Natural killer cell treated with Interleukin-12 subunit alpha and Interleukin-12 subunit beta and Interleukin-15 and Interleukin-18, amount 100 ng/mL, for 72 hours (primary cell): ENCODE measurements at regions not wholly inside any gene's neighbourhood (a gene's known extent, or its start where the extent isn't known, plus 50 kb on each side); places are given as distances from the start of the nearest gene placed in this dataset.

Experiments
- ATAC-seq, 2 donors: fragments of 150-1000 bp; cut with Tn5 transposase in 1 of 2; sonication (Bioruptor Pico), chemical (Tn5 transposase) in 1 of 2; 2 replicates each; pipeline ENCODE4 v1.10.0; 2021
- DNase-seq: peaks from one replicate; pipeline ENCODE4 v3.0.0; 2022; ENCODE audit warnings: low spot score
- H3K27ac Mint-ChIP-seq, 2 donors: 1 replicate in 1 of 2; 2 replicates in 1 of 2; pipeline ENCODE4 v1.8.0; 2022; ENCODE audit warnings: mixed read lengths in 2 of 2, mild to moderate bottlenecking in 1 of 2, moderate library complexity in 1 of 2
- H3K27me3 Mint-ChIP-seq, 2 donors: 1 replicate in 1 of 2; 2 replicates in 1 of 2; pipeline ENCODE4 v1.8.0; 2022; ENCODE audit warnings: mixed read lengths in 2 of 2
- H3K36me3 Mint-ChIP-seq: one replicate; pipeline ENCODE4 v1.8.0; 2022; ENCODE audit warnings: mixed read lengths
- H3K4me1 Mint-ChIP-seq, 2 donors: 1 replicate in 1 of 2; 2 replicates in 1 of 2; pipeline ENCODE4 v1.8.0; 2022; ENCODE audit warnings: low read depth in 2 of 2, mixed read lengths in 2 of 2, mild to moderate bottlenecking in 1 of 2
- H3K4me3 Mint-ChIP-seq: one replicate; pipeline ENCODE4 v1.8.0; 2022; ENCODE audit warnings: mixed read lengths
- H3K9me3 Mint-ChIP-seq: 2 replicates; pipeline ENCODE4 v1.8.0; 2022; ENCODE audit warnings: mixed read lengths

- Mint-ChIP-seq H3K4me3 (no peak overlapping the region), H3K27me3 (no peaks in the 10 kb centered on the region), H3K4me1 (no peaks in the 10 kb centered on the region), H3K36me3 (peaks cover 6% of the 10 kb centered on the region), H3K27ac (no peak overlapping the region), H3K9me3 (peaks cover 18% of the 10 kb centered on the region)
- DNase-seq (no peak), ATAC-seq (no peak)
These were observed 372.5 kb upstream of the CDH8 start for GRCh38 chr16:62408760-62409159.

DNA sequence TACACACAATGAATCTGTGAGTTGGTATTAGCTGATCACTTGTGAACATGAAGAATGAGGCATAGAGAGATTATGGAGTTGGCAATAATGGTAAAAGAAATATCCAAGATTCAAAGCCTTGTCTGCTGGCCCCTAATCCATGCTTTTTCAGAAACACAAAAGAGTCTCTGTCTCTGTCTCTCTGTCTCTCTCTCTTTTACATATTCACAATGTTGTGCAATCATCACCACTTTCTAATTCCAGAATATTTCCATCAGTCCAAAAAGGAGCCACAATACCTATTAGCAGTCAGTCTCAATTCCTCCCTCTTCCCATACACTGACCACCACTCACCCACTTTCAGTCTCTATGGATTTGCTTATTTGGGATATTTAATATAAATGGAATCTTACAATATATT lies 370.1 kb upstream of the CDH8 start:
- DNase-seq (no peak), ATAC-seq (no peak)
- H3K4me3 Mint-ChIP-seq, result no peak overlapping the region
- no peaks in the 10 kb centered on the region for H3K36me3 Mint-ChIP-seq
- no peaks in the 10 kb centered on the region for H3K27me3 Mint-ChIP-seq
- no peaks in the 10 kb centered on the region for H3K4me1 Mint-ChIP-seq
- H3K27ac Mint-ChIP-seq, result no peak overlapping the region
- peaks cover 15% of the 10 kb centered on the region for H3K9me3 Mint-ChIP-seq

- DNase-seq, result no peak
- no peaks in the 10 kb centered on the region for H3K4me1 Mint-ChIP-seq
- ATAC-seq, result no peak
- H3K4me3 Mint-ChIP-seq, result no peak overlapping the region
- no peak overlapping the region for H3K27ac Mint-ChIP-seq
- H3K36me3 Mint-ChIP-seq, result no peaks in the 10 kb centered on the region
- peaks cover 13% of the 10 kb centered on the region for H3K9me3 Mint-ChIP-seq
- no peaks in the 10 kb centered on the region for H3K27me3 Mint-ChIP-seq
These were observed 368.8 kb upstream of the CDH8 start for GRCh38 chr16:62404842-62405611.

DNA sequence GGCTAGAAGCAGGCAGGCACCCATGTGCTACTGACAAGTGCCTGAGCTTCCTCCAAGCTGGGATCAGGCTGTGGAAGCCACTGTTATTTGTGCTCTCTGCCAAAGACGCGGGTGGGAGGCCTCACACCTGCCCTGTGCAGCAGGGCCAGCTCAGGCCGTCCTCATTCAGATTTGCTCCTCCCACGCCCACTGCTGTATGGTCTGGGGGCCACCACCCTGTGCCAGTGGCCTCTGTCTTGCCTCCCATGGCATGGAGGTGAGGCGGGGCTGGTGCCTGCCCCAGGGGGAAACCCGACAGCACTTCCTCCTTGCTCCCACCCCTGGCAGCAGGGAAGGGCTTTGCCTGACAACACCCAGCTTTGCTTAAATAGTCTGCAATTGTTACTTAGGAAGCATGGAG lies 356.5 kb upstream of the CDH8 start:
- Mint-ChIP-seq H3K4me3 (no peak overlapping the region), H3K9me3 (peaks cover 13% of the 10 kb centered on the region), H3K36me3 (no peaks in the 10 kb centered on the region), H3K27ac (no peak overlapping the region), H3K4me1 (no peaks in the 10 kb centered on the region), H3K27me3 (no peaks in the 10 kb centered on the region)
- DNase-seq (no peak), ATAC-seq (no peak)

DNA sequence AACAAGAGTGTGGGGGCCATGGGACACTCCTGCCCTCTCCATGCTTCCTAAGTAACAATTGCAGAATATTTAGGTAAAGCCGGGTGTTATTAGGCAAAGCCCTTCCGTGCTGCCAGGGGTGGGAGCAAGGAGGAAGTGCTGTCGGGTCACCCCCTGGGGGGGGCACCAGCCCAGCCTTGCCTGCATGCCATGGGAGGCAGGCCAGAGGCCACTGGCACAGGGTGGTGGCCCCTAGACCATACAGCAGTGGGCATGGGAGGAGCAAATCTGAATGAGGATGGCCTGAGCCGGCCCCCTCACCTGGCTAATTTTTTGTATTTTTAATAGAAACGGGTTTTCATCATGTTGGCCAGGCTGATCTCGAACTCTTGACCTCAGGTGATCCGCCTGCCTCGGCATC lies 355.7 kb upstream of the CDH8 start:
- DNase-seq (no peak), ATAC-seq (no peak)
- Mint-ChIP-seq H3K9me3 (peaks cover 15% of the 10 kb centered on the region), H3K4me1 (no peaks in the 10 kb centered on the region), H3K36me3 (no peaks in the 10 kb centered on the region), H3K27ac (no peak overlapping the region), H3K27me3 (no peaks in the 10 kb centered on the region), H3K4me3 (no peak overlapping the region)

- no peaks in the 10 kb centered on the region for H3K4me1 Mint-ChIP-seq
- no peak overlapping the region for H3K4me3 Mint-ChIP-seq
- no peak for DNase-seq
- no peak for ATAC-seq
- H3K27me3 Mint-ChIP-seq, result no peaks in the 10 kb centered on the region
- no peaks in the 10 kb centered on the region for H3K36me3 Mint-ChIP-seq
- peaks cover 11% of the 10 kb centered on the region for H3K9me3 Mint-ChIP-seq
- H3K27ac Mint-ChIP-seq, result no peak overlapping the region
These were observed 354.9 kb upstream of the CDH8 start for GRCh38 chr16:62391134-62391533.

DNA sequence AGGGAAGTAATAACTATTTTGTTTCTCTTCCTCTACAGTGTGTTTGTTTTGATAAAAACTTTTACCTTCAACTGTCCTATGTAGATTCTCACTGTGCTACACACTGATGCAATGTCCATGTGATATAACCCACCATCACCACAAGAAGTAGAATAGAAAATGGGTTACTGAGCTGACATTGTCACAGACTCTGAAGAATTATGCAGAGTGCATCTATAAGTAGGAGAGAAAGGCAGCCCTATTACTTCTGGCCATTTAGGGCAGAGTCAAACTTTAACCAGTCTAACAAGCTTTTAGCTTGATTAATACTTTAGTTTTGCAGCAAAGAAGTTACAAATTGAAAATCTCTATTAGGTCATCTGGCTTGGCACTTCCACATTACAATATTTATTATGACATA lies 354.0 kb upstream of the CDH8 start:
- no peaks in the 10 kb centered on the region for H3K36me3 Mint-ChIP-seq
- ATAC-seq, result no peak
- no peaks in the 10 kb centered on the region for H3K4me1 Mint-ChIP-seq
- H3K27ac Mint-ChIP-seq, result no peak overlapping the region
- H3K4me3 Mint-ChIP-seq, result no peak overlapping the region
- H3K27me3 Mint-ChIP-seq, result no peaks in the 10 kb centered on the region
- no peak for DNase-seq
- H3K9me3 Mint-ChIP-seq, result peaks cover 11% of the 10 kb centered on the region

GRCh38 chr16:62386411-62386810 lies 350.2 kb upstream of the CDH8 start:
- peaks cover 8% of the 10 kb centered on the region for H3K36me3 Mint-ChIP-seq
- no peaks in the 10 kb centered on the region for H3K4me1 Mint-ChIP-seq
- ATAC-seq (no peak), DNase-seq (no peak)
- H3K4me3 Mint-ChIP-seq, result no peak overlapping the region
- peaks cover 11% of the 10 kb centered on the region for H3K9me3 Mint-ChIP-seq
- H3K27ac Mint-ChIP-seq, result no peak overlapping the region
- H3K27me3 Mint-ChIP-seq, result no peaks in the 10 kb centered on the region

- ATAC-seq (no peak), DNase-seq (no peak)
- Mint-ChIP-seq H3K4me3 (no peak overlapping the region), H3K4me1 (no peaks in the 10 kb centered on the region), H3K36me3 (peaks cover 8% of the 10 kb centered on the region), H3K27ac (no peak overlapping the region), H3K9me3 (peaks cover 6% of the 10 kb centered on the region), H3K27me3 (no peaks in the 10 kb centered on the region)
These were observed 347.7 kb upstream of the CDH8 start for GRCh38 chr16:62383941-62384340.

DNA sequence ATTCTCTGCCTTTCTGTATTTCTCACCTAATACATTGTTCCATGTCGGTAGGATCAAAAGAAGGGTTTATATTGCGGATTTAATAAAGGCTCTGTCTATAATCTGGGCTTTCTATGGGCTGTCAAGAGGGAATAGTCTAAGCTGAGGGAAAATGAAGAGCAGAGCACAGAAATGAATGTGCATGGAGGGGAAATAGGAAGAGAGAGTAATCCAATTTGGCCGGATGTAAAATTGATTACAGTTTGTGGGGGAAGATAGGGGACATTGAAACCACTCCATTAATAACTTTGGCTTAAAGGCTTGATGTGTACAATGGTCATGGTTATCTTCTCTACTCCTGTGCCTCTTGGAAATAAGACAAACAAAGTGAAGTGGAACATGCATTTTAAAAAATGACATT lies 334.2 kb upstream of the CDH8 start:
- Mint-ChIP-seq H3K27ac (no peak overlapping the region), H3K27me3 (no peaks in the 10 kb centered on the region), H3K9me3 (peaks cover 21% of the 10 kb centered on the region), H3K36me3 (peaks cover 4% of the 10 kb centered on the region), H3K4me3 (no peak overlapping the region), H3K4me1 (no peaks in the 10 kb centered on the region)
- no peak for ATAC-seq
- no peak for DNase-seq

- peaks cover 5% of the 10 kb centered on the region for H3K9me3 Mint-ChIP-seq
- no peaks in the 10 kb centered on the region for H3K27me3 Mint-ChIP-seq
- no peak overlapping the region for H3K4me3 Mint-ChIP-seq
- H3K36me3 Mint-ChIP-seq, result peaks cover 4% of the 10 kb centered on the region
- ATAC-seq (no peak), DNase-seq (no peak)
- H3K4me1 Mint-ChIP-seq, result no peaks in the 10 kb centered on the region
- H3K27ac Mint-ChIP-seq, result no peak overlapping the region
These were observed 327.3 kb upstream of the CDH8 start for GRCh38 chr16:62363501-62363900.

GRCh38 chr16:62353355-62353754 lies 317.1 kb upstream of the CDH8 start:
- no peaks in the 10 kb centered on the region for H3K4me1 Mint-ChIP-seq
- no peak overlapping the region for H3K27ac Mint-ChIP-seq
- H3K4me3 Mint-ChIP-seq, result no peak overlapping the region
- no peak for ATAC-seq
- DNase-seq, result no peak
- no peaks in the 10 kb centered on the region for H3K36me3 Mint-ChIP-seq
- no peaks in the 10 kb centered on the region for H3K27me3 Mint-ChIP-seq
- peaks cover 12% of the 10 kb centered on the region for H3K9me3 Mint-ChIP-seq

DNA sequence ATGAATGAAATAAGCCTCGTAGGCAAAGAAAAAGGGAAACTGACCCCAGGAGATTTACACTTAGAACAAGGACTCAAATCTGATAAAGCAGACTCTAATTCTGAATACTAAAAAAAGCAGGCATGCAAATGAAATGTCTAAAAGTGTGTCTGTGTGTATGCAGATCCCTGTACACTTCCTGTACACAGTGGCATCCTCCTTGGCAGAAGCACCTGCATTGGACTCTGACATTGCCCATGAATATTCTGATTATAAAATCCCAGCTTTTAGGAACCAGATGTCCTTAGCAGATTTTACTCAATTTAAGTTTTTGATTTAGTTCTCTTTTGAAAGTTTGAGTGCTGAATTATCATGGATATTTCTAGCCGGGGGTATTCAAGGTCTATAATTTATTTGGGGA lies 306.0 kb upstream of the CDH8 start:
- H3K4me1 Mint-ChIP-seq, result no peaks in the 10 kb centered on the region
- ATAC-seq (no peak), DNase-seq (no peak)
- no peak overlapping the region for H3K27ac Mint-ChIP-seq
- no peak overlapping the region for H3K4me3 Mint-ChIP-seq
- peaks cover 13% of the 10 kb centered on the region for H3K36me3 Mint-ChIP-seq
- H3K27me3 Mint-ChIP-seq, result no peaks in the 10 kb centered on the region
- peaks cover 16% of the 10 kb centered on the region for H3K9me3 Mint-ChIP-seq

DNA sequence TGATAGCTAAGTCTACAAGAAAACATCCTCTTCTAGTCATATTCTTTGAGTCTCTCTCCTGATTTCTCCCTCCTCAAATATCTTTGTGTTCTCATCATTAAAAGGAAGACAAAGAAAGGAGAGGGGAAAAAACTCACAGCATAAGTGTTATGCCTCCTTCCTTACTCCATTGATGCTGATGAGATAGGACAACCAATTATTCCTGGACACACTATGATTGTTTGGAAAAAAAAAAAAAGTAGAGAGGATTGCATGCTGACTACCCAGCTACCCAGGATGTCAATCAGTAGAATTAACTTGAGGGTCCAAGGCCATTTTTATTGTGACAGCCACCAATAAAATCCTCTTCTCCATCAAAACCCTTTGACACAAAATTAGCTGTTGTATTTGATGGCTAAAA lies 299.1 kb upstream of the CDH8 start:
- Mint-ChIP-seq H3K4me3 (no peak overlapping the region), H3K4me1 (no peaks in the 10 kb centered on the region), H3K36me3 (no peaks in the 10 kb centered on the region), H3K9me3 (peaks cover 3% of the 10 kb centered on the region), H3K27me3 (no peaks in the 10 kb centered on the region), H3K27ac (no peak overlapping the region)
- ATAC-seq (no peak), DNase-seq (no peak)

DNA sequence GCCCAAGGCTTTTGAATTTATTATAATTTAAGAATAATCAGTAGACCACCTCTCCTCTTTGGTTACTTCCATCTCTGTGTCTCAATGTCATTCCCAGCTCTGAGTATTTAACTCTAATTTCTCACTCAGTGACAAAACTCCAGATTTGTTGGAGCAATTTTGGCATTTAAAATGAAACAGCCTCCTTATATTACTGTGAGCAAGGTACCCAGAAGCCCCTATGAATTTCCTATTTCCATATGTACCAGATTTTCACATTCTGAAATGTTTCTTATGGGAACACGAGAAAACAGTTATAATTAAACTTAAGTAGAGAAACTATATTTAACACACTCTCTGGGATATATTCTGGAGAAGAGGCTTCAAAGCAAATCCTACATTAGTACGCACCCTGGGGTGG lies 285.4 kb upstream of the CDH8 start:
- Mint-ChIP-seq H3K4me3 (no peak overlapping the region), H3K36me3 (peaks cover 6% of the 10 kb centered on the region), H3K9me3 (peaks cover 14% of the 10 kb centered on the region), H3K4me1 (no peaks in the 10 kb centered on the region), H3K27me3 (no peaks in the 10 kb centered on the region), H3K27ac (no peak overlapping the region)
- DNase-seq, result no peak
- ATAC-seq, result no peak
